Stomach (tissue), 4 donors: ENCODE measurements at regions not wholly inside any gene's neighbourhood (a gene's known extent, or its start where the extent isn't known, plus 50 kb on each side); places are given as distances from the start of the nearest gene placed in this dataset.

Experiments
- EP300 ChIP-seq: sonication (generic); formaldehyde crosslinking; IDR thresholded peaks from one replicate; pipeline ENCODE4 v1.6.1; 2017; ENCODE audit warnings: antibody characterized with exemption
- POLR2A ChIP-seq, 4 donors: fragments of 450-650 bp; IDR thresholded peaks; one replicate each; pipeline ENCODE4 v1.6.1; 2016; ENCODE audit warnings: antibody characterized with exemption in 4 of 4, control low read depth in 2 of 4, mild to moderate bottlenecking in 1 of 4, moderate library complexity in 1 of 4

GRCh38 chr16:6218855-6219254, 1113.8 kb upstream of the RBFOX1 start:
- TF ChIP-seq POLR2A (IDR thresholded peaks at IDR 0.05) (no peak), EP300 (no peak)
